T47D (cell line): ENCODE measurements at regions not wholly inside any gene's neighbourhood (a gene's known extent, or its start where the extent isn't known, plus 50 kb on each side); places are given as distances from the start of the nearest gene placed in this dataset.

Source experiments
- DNase-seq, 2 experiments: peaks; one replicate each; pipeline versions ENCODE4 v3.0.0 to v3.0.0-alpha.2; 2011 to 2012; ENCODE audit warnings: low read depth in 1 of 2, low spot score in 1 of 2
- JUND ChIP-seq: IDR thresholded peaks from 2 replicates; pipeline ENCODE4 v1.6.1; 2012; ENCODE audit warnings: low read depth
- in situ Hi-C: cut with HindIII; loops from 2 replicates; pipeline ENCODE4 v1.10.0; 2016; ENCODE audit warnings: low sequenced_read_pairs, low pct_unique_long_range_greater_than_20kb

DNA sequence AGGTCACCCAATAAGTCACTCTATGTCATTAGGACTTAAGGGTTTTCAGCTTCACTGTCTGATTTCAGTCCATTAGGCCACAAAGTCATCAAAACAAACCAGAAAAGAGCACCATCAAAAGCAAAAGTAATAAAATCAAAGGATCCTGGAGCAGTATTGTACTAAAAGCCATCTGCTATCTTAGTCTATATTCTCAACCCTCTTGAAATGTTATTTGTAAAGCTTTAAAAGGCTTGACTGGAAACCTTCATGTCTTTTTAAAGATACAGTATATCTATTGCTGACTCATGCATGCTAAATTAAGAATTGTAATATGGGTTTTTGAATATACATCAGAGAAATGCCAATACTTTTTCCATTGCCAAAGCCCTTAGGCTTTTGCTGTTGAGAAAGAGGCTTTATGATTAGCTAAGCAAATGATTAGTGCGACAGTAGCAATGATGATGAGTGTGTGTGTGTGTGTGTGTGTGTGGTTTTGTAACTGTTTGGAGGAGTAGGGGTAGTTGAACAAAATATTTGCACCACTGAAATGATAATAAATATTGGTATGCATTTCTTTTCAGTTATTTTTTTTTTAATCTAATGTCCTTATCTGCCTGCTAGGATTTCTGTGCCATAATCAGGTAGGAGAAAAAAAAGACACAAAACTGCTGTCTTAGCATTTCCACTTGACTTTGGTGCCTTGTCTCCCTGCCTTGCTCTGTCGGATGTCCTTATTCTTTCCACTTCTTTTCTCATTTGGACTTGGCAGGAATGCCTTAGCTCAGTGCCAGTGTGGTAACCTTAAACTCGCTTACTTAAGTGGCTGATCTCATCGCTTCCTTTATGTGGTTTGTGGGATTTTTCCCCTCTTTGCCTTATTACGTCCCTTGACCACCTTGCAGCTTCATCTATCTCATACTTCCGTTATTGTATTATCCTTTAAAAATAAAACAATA lies 119.7 kb downstream of the PCDH7 start:
- in situ Hi-C loops, result no loop called here
- peak in 1 of 2 experiments; percentile 42 for DNase-seq
- no peak for TF ChIP-seq JUND

DNA sequence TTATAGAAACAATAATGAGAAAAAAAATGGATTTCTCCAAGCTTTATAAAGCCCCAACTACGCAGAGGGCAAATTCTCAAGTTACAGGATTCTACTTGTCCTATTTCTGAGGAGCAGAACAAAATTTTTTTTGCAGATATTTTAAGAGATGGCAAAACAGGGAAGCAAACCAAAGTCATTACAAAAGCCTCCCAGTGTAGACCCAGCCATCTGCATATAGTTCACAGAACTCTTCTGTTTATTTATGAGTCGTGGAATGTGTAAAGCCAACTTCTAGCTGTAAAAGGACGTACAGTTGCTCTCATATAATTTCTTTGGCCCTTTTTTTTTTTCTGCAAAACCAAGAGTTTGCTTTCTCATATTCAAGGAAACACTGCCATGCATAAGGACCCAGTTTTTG lies 120.4 kb downstream of the PCDH7 start:
- peak in 1 of 2 experiments; percentile 30 for DNase-seq
- TF ChIP-seq JUND, result no peak
- in situ Hi-C loops, result no loop called here

DNA sequence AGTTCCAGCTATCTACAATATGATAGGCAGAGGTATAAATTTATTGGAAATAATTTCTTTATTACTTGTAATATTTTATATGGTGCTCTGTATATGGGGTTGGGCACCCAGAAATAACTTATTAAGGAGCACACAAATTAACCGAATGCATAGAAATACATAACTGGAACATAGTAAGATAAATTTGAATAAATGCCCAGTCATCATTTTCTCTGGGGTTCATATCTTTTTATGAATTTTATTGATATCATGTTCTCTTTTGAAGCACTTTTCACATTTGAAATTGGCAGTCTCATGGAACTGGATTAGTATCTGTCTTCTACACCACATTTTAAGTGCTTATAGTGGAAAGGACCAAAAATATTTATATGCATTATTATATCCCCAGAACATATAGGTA lies 122.0 kb downstream of the PCDH7 start:
- in situ Hi-C loops, result no loop called here
- DNase-seq, result no peak
- no peak for TF ChIP-seq JUND

DNA sequence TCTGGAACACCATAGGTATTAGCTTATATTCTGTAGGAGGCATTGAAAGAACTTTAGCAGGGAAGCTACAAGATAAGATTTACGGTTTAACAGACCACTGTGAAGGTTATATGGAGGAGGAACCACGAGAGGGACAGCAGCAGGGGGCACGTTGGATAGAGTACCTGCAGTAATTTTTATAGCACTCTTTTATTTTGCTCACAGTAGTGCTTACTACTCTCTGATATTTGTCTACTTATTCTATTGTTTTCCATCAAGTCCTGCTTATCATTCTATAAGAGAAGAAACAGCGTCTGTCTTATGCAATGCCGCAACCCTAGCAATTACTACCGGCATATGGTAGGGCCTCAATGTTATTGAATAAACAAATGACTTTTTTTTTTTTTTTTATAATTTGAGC lies 122.5 kb downstream of the PCDH7 start:
- TF ChIP-seq JUND, result no peak

DNA sequence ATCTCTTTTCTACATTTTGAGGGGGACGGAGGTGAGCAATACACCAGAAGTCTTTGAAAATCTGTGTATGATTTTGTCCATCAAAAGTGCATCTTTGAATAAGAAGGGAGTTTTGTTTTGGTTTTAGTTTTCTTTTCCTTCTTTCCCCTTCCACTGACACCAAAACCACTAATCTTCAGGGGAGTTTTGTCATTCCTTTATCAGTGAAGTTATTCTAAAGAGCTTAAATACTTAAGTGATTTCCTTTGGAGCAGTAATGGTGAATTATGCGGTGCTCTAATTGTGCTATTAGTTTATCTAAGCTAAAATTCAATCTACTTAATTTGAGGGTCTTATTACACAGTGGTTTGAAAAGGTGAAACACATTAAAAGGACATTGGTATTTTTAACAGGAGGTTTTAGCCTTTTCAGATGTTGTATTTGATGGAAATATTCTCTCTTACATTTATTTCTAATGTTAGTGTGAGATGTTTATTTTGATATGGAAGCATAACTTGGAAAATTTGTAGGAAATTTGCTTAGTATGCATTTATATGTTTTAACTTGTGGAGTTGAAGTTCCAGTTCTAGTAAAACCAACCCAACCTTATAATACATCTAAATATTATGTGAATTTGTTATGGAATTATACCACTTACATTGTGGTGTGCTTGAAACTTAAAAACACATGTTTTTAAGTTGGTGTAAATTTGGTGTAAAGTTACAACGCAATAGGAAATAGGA lies 124.9 kb downstream of the PCDH7 start:
- no peak for DNase-seq
- in situ Hi-C loops, result no loop called here
- no peak for TF ChIP-seq JUND

More for the DNA sequence above, 122.5 kb downstream of the PCDH7 start:
- in situ Hi-C loops, result no loop called here
- no peak for DNase-seq

DNA sequence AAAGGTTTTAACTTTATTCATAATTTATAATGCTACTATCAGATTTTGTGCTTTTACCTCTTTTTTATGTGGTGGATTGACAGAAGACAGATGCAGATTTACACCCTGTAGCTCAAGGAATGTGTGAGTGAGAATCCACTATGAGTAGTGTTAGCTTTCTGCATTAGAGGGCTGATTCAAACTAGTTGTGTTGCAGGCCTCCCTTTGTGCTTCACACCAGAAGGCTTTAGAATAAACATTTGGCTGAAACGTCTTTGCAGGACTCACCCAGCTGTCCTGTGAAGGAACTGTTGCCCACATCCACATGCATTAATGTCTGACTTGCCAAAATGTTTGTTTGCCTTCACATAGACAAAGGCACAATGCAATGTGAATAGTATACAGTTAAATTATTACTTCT lies 127.0 kb downstream of the PCDH7 start:
- no peak for DNase-seq
- in situ Hi-C loops, result no loop called here
- no peak for TF ChIP-seq JUND

DNA sequence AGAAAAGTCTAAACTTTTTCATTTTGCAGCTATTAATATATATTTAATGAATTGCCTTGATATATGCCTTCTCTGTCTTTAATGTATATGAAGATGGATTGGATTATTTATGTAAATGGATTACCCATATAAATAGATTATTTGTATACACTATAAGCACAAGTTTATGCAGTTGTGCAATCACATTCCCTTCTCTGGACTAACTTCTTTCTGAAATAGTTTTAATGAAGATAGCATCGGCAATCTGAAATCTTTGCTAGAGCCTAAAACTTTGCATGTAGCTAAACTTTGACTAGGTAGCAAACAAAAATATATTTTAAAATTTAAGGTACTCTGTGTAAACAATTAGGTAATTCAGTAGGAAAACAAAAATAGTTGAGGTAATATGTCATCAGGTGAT lies 127.8 kb downstream of the PCDH7 start:
- in situ Hi-C loops, result no loop called here

DNA sequence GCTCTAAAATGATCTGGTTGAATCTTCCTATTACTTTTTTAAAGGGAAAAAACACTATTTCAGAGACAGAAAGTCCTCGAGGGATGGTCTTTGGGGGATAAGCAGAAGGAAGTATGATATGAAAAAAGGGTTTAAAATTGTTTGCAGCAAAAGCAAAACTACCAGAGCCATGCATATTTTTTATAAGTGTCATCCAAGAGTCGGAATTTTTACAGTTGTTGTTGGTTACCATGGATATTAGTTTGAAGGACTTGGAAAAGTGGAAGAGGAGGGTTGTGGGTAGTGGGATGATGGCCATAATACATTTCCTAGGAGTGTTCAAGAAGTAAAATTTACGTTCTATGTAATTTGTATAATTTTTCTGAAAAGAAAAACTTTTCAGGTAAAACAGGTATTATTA lies 134.4 kb downstream of the PCDH7 start:
- in situ Hi-C loops, result no loop called here
- no peak for DNase-seq
- no peak for TF ChIP-seq JUND

More for the DNA sequence above, 127.8 kb downstream of the PCDH7 start:
- DNase-seq, result no peak
- no peak for TF ChIP-seq JUND

DNA sequence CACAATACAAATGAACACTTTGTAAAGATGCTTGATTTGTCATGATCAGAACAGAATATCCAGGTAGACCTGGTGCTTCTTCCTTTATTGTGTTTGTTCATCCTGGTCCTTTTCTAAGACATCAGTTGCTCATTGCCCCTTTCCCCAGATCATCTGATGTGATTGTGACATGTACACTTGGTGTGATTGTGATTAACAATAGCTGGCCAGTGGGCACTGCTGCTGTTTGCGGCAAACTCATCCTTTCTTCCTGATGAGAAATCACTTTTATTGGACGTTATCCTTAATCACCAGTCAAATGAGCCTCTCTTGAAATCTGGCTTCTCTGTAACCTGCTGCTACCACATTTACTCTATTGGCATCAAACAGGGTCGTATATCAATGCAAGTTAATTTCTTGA lies 135.1 kb downstream of the PCDH7 start:
- in situ Hi-C loops, result no loop called here
- TF ChIP-seq JUND, result no peak
- DNase-seq, result no peak

DNA sequence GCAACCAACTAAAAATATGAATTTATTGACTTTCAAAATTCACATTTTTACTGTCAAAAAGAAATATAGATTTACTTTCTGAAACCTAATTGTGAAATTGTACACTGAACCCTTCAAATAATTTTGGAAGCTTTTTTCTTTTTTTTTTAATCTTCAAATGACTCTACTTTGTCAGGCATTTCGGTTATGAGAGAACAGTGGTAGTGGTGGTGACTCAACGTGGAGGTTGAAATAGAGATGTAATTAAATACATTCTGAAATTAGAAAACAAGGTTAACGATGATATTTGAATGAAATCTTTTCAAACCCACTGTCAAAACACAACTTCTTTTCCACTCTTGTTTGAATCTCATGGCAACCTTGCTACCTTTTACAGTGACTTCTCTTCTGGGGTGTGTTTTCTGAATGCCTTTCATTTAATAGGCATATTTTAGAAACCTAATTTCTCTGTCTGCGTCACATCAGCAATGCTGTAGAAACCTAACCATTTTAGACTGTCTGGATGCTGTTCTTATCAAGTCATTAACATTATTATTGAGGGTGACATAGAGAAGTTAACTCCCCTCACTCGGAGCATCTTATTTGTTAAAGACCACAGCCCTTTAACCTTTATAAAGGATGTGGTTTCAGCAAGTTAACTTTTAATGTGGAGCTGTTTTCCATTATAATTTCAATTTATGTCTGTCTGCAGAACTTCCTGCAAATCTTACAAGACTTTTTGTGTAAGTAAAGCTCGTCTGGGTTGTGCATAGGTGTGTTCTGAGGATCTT lies 136.8 kb downstream of the PCDH7 start:
- no peak for DNase-seq
- no peak for TF ChIP-seq JUND
- in situ Hi-C loops, result no loop called here

DNA sequence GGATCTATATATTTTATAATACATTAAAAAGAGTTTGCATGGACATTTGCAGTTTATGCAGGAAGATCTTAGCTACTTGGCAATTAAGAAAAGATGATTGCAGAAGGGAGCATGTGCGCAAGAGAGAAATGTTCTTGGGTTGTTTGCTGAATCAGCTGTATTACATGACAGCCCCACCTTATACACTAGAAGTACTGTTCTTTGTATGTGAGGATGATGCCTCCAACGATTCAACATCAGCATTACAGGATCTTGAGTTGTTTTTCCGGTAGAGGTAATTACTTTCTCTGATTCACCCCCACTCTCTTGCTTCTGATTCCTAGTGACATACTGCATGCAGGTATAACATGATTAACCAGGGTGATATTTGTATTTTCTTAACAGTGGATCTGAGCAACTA lies 140.8 kb downstream of the PCDH7 start:
- no peak for TF ChIP-seq JUND
- in situ Hi-C loops, result no loop called here
- peak in 1 of 2 experiments; percentile 19 for DNase-seq

DNA sequence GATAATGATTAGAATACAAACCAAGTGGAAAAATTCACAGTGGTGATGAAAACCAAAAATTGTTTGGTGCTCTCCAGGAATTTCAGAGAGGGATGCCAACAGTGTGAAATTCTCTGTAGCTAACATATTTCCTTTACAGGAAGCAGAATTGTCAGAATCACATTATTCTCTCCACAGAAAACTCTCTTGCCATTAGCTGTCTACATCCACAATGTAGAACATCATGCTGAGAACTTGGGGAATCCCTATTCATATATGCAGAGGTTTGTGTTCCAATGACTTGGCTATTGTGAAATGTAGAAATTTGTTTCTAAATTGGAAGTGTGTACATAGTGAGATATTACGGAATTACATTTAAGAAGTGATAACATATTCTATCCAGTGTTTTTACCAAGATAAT lies 142.0 kb downstream of the PCDH7 start:
- in situ Hi-C loops, result no loop called here
- TF ChIP-seq JUND, result no peak
- DNase-seq, result no peak

DNA sequence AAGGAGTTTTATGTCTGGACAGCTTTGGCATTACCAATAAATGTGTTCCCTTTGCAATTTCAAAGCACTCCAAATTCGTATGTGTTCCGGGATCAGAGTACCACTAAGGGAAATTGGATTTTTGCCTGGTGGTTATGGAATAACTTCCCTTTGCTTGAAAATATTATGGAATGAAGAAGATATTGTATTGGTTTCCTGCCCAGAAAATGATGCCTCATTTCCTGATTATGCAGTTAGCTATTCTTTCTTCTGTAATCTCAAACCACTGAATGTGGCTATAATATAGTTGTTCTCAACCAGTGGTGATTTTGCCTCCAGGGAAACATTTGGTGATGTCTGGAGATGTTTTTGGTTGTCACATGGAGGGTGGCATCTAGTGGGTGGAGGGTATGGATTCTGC lies 142.9 kb downstream of the PCDH7 start:
- in situ Hi-C loops, result no loop called here
- no peak for DNase-seq
- no peak for TF ChIP-seq JUND
